IMR-90 (cell line): ENCODE measurements at regions not wholly inside any gene's neighbourhood (a gene's known extent, or its start where the extent isn't known, plus 50 kb on each side); places are given as distances from the start of the nearest gene placed in this dataset.

ENCODE experiments used
- ATAC-seq: fragments of 200-7000 bp; cut with Tn5 transposase; 2 replicates; pipeline ENCODE4 v1.9.1; 2020; ENCODE audit warnings: low read depth, mild to moderate bottlenecking, moderate library complexity
- BruUV-seq: library from RNA; stranded (reverse); fragments of 400-500 nt; replicated peaks from 2 replicates; lab custom pipeline; 2021; lab: Mats Ljungman, UMichigan
- CTCF ChIA-PET: fragments of 300-600 bp; formaldehyde crosslinking; extraction: SDS; loops from one replicate; lab custom pipeline; 2021; ENCODE audit warnings: antibody characterized with exemption; lab: Yijun Ruan, JAX
- POLR2A ChIA-PET: fragments of 300-600 bp; sonication (Branson Sonifier 250); formaldehyde crosslinking; loops from one replicate; lab custom pipeline; 2022; ENCODE audit warnings: antibody characterized with exemption; ENCODE audit not compliant: unreplicated experiment; lab: Charles Lee
- DNase-seq: peaks from one replicate; pipeline ENCODE4 v3.0.0; 2013
- H2AFZ ChIP-seq: replicated peaks from 2 replicates; pipeline ENCODE3; 2013; ENCODE audit warnings: low read length, mild to moderate bottlenecking; ENCODE audit not compliant: poor library complexity
- H2AK5ac ChIP-seq: 2 replicates; pipeline ENCODE4 v1.6.1; 2013; ENCODE audit warnings: low read depth, low read length, inconsistent platforms
- H2AK9ac ChIP-seq: replicated peaks from 2 replicates; pipeline ENCODE3; 2013; ENCODE audit warnings: mild to moderate bottlenecking, low read depth, low read length, moderate library complexity; ENCODE audit not compliant: poor library complexity
- H2BK120ac ChIP-seq: 2 replicates; pipeline ENCODE4 v1.6.1; 2013; ENCODE audit warnings: low read depth, low read length, inconsistent platforms
- H2BK15ac ChIP-seq: 3 replicates; pipeline ENCODE4 v1.6.1; 2013; ENCODE audit warnings: low read depth, low read length, inconsistent platforms
- H2BK20ac ChIP-seq: 2 replicates; pipeline ENCODE4 v1.6.1; 2013; ENCODE audit warnings: low read depth, mild to moderate bottlenecking, inconsistent platforms, low read length, moderate library complexity
- H2BK5ac ChIP-seq: 2 replicates; pipeline ENCODE4 v1.6.1; 2013; ENCODE audit warnings: mild to moderate bottlenecking, low read depth, low read length, inconsistent platforms; ENCODE audit not compliant: poor library complexity, severe bottlenecking
- H3K14ac ChIP-seq: replicated peaks from 2 replicates; pipeline ENCODE4 v1.6.1; 2013; ENCODE audit warnings: low read depth, low read length, inconsistent platforms
- H3K18ac ChIP-seq: 2 replicates; pipeline ENCODE4 v1.6.1; 2013; ENCODE audit warnings: low read depth, low read length, control low read depth
- H3K23ac ChIP-seq: 2 replicates; pipeline ENCODE4 v1.6.1; 2013; ENCODE audit warnings: low read depth, low read length, inconsistent platforms
- H3K27ac ChIP-seq: 2 replicates; pipeline ENCODE4 v1.5.1; 2013; ENCODE audit warnings: mild to moderate bottlenecking, control low read depth, low read length; ENCODE audit not compliant: insufficient read depth
- H3K27me3 ChIP-seq: 2 replicates; pipeline ENCODE4 v1.6.1; 2013; ENCODE audit warnings: low read length; ENCODE audit not compliant: control insufficient read depth, insufficient read depth
- H3K36me3 ChIP-seq: 2 replicates; pipeline ENCODE4 v1.6.1; 2013; ENCODE audit warnings: low read length, mixed read lengths; ENCODE audit not compliant: control insufficient read depth, insufficient read depth
- H3K4ac ChIP-seq: 2 replicates; pipeline ENCODE4 v1.6.1; 2013; ENCODE audit warnings: low read depth, low read length, inconsistent platforms
- H3K4me1 ChIP-seq: 2 replicates; pipeline ENCODE4 v1.6.1; 2013; ENCODE audit warnings: low read length, mixed read lengths; ENCODE audit not compliant: control insufficient read depth, insufficient read depth
- H3K4me2 ChIP-seq: 2 replicates; pipeline ENCODE4 v1.6.1; 2013; ENCODE audit warnings: low read depth, mild to moderate bottlenecking, control low read depth, low read length, moderate library complexity
- H3K4me3 ChIP-seq: 2 replicates; pipeline ENCODE4 v1.5.1; 2013; ENCODE audit warnings: low read depth, mild to moderate bottlenecking, control low read depth, low read length, moderate library complexity; ENCODE audit not compliant: insufficient read depth
- H3K56ac ChIP-seq: 2 replicates; pipeline ENCODE4 v1.6.1; 2013; ENCODE audit warnings: low read length, inconsistent platforms; ENCODE audit not compliant: insufficient read depth; ENCODE audit errors: extremely low read depth
- H3K79me1 ChIP-seq, 2 experiments: 2 replicates each; pipeline ENCODE4 v1.6.1; 2013; ENCODE audit warnings: low read length in 2 of 2, inconsistent platforms in 1 of 2, low read depth in 1 of 2
- H3K9ac ChIP-seq: 2 replicates; pipeline ENCODE4 v1.6.1; 2013; ENCODE audit warnings: low read depth, low read length, control low read depth
- H3K9me1 ChIP-seq: 2 replicates; pipeline ENCODE4 v1.6.1; 2013; ENCODE audit warnings: low read length, inconsistent platforms; ENCODE audit not compliant: insufficient read depth
- H3K9me3 ChIP-seq: 2 replicates; pipeline ENCODE4 v1.6.1; 2013; ENCODE audit warnings: low read length; ENCODE audit not compliant: control insufficient read depth, insufficient read depth
- H4K20me1 ChIP-seq: 2 replicates; pipeline ENCODE4 v1.6.1; 2013; ENCODE audit warnings: low read length, inconsistent platforms; ENCODE audit not compliant: insufficient read depth
- H4K5ac ChIP-seq: 2 replicates; pipeline ENCODE4 v1.6.1; 2013; ENCODE audit warnings: mild to moderate bottlenecking, low read depth, low read length, control low read depth
- H4K8ac ChIP-seq, 2 experiments: 2 replicates each; pipeline ENCODE4 v1.6.1; 2013; ENCODE audit warnings: low read depth in 2 of 2, low read length in 2 of 2, control low read depth in 1 of 2, inconsistent platforms in 1 of 2
- H4K91ac ChIP-seq: 2 replicates; pipeline ENCODE4 v1.6.1; 2013; ENCODE audit warnings: low read depth, low read length, inconsistent platforms; ENCODE audit not compliant: insufficient read depth
- CHD1 ChIP-seq: IDR thresholded peaks from 2 replicates; pipeline ENCODE4 v1.6.1; 2012; ENCODE audit warnings: low read depth, low read length, improper control_type of control experiment
- FOS ChIP-seq: fragments of 150-350 bp; IDR thresholded peaks from 2 replicates; pipeline ENCODE4 v1.6.1; 2016; ENCODE audit warnings: low read depth, low read length
- MAFK ChIP-seq: IDR thresholded peaks from 2 replicates; pipeline ENCODE4 v1.6.1; 2012; ENCODE audit warnings: low read depth, low read length, improper control_type of control experiment
- MXI1 ChIP-seq: IDR thresholded peaks from 2 replicates; pipeline ENCODE4 v1.6.1; 2012; ENCODE audit warnings: low read depth, mild to moderate bottlenecking, low read length, moderate library complexity, borderline replicate concordance
- NFE2L2 ChIP-seq: fragments of 150-350 bp; IDR thresholded peaks from 2 replicates; pipeline ENCODE4 v1.6.1; 2016; ENCODE audit warnings: low read depth, mild to moderate bottlenecking, low read length
- POLR2A ChIP-seq: IDR thresholded peaks from 2 replicates; pipeline ENCODE4 v1.6.1; 2012; ENCODE audit warnings: mild to moderate bottlenecking, low read depth, low read length
- RAD21 ChIP-seq: IDR thresholded peaks from 2 replicates; pipeline ENCODE4 v1.6.1; 2012; ENCODE audit warnings: low read length, improper control_type of control experiment
- RFX5 ChIP-seq: IDR thresholded peaks from 2 replicates; pipeline ENCODE4 v1.8.0; 2012; ENCODE audit warnings: low read depth, mild to moderate bottlenecking, low read length, moderate library complexity
- WGBS, 2 experiments: methylation state at CpG; one replicate each; pipeline versions ENCODE4 v1.1.5 to v1.1.7; 2013; ENCODE audit warnings: missing lambda C conversion rate in 2 of 2; ENCODE audit not compliant: insufficient read length in 1 of 2; ENCODE audit errors: extremely low coverage in 2 of 2; 5-methylcytosine and 5-hydroxymethylcytosine counted together
- dilution Hi-C: fragments of 300-500 bp; cut with HindIII; formaldehyde crosslinking; loops from one replicate; pipeline ENCODE4 v1.14.3; 2018; ENCODE audit warnings: low sequenced_read_pairs; ENCODE audit not compliant: unreplicated experiment
- in situ Hi-C: fragments of 300-500 bp; cut with MboI; formaldehyde crosslinking; loops from 3 replicates; pipeline ENCODE4 v1.14.3; 2019; ENCODE audit warnings: low sequenced_read_pairs, inconsistent platforms, mixed read lengths
- intact Hi-C: fragments of 100-400 bp; cut with micrococcal nuclease; formaldehyde crosslinking; loops from 2 replicates; pipeline ENCODE4 v1.10.0; 2022
- TF ChIP-seq, protein P1 (sequence below): conservative IDR thresholded peaks from 2 replicates; pipeline ENCODE4 v1.5.1; 2012; ENCODE audit warnings: mild to moderate bottlenecking, low read depth, low read length, improper control_type of control experiment

DNA sequence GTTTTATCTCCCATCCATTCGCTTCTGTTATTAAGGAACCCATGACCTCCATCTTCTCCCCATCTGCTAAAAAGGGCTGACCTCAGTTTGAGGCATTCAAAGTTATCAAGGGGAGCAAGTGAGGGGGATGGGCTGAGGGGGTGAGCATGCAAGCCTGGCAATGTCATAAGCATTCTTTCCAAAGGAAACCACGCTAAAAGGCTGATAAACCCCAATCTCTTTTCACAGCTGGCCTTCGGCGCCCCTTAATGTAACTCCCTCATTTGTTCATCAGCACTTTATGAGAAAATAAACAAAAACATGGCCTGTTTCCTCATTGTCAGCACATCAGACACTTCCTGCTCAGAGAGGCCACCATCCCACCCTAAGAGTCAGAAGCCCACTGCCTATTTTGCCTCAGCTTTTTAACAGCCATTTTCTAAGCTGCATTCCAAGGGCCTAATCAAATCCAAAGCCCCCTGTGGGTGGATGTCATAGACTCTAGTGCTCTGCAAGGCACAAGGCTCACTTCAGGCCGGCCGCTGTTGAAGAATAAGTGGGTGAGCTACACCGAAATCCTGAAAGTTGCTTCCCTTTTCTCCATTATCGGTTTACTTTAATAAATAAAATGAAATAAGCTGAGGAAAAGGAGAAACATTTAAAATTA is 92.0 kb upstream of the SRD5A3 start:
- TF ChIP-seq POLR2A (no peak), MXI1 (no peak), MAFK (no peak), CHD1 (no peak), FOS (no peak), NFE2L2 (no peak), RAD21 (no peak), RFX5 (no peak)
- TF ChIP-seq, protein P1, sequence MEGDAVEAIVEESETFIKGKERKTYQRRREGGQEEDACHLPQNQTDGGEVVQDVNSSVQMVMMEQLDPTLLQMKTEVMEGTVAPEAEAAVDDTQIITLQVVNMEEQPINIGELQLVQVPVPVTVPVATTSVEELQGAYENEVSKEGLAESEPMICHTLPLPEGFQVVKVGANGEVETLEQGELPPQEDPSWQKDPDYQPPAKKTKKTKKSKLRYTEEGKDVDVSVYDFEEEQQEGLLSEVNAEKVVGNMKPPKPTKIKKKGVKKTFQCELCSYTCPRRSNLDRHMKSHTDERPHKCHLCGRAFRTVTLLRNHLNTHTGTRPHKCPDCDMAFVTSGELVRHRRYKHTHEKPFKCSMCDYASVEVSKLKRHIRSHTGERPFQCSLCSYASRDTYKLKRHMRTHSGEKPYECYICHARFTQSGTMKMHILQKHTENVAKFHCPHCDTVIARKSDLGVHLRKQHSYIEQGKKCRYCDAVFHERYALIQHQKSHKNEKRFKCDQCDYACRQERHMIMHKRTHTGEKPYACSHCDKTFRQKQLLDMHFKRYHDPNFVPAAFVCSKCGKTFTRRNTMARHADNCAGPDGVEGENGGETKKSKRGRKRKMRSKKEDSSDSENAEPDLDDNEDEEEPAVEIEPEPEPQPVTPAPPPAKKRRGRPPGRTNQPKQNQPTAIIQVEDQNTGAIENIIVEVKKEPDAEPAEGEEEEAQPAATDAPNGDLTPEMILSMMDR: no peak
- Histone ChIP-seq H4K8ac (no peak overlapping the region), H3K27me3 (peaks cover 2% of the 10 kb centered on the region; the same call in 1 of the 2 replicates), H3K4me1 (0 out of 2 replicates have a peak, but pooled peaks cover 2% of the 10 kb centered on the region), H3K79me1 (no peaks in the 10 kb centered on the region), H3K4me2 (no peak overlapping the region), H2BK5ac (no peak overlapping the region), H3K4me3 (no peak overlapping the region), H3K14ac (no peak overlapping the region), H2BK120ac (no peak overlapping the region), H4K91ac (no peak overlapping the region), H3K56ac (no peak overlapping the region; the same call in 1 of the 2 replicates), H2AK9ac (no peak overlapping the region), H3K27ac (no peak overlapping the region), H3K4ac (no peak overlapping the region), H3K23ac (no peak overlapping the region), H3K9me3 (no peaks in the 10 kb centered on the region), H2BK15ac (no peak overlapping the region), H3K18ac (no peak overlapping the region), H3K9ac (no peak overlapping the region), H3K36me3 (no peaks in the 10 kb centered on the region), H4K5ac (no peak overlapping the region), H3K9me1 (no peaks in the 10 kb centered on the region), H2BK20ac (no peak overlapping the region), H2AK5ac (no peak overlapping the region), H2AFZ (no peak overlapping the region), H4K20me1 (no peaks in the 10 kb centered on the region)
- ChIA-PET POLR2A (no interaction called here), CTCF (no interaction called here)
- in situ Hi-C loops: no loop called here
- intact Hi-C loops: no loop called here
- WGBS, 2 experiments: no CpG with 5 or more reads among the region's 8 CpGs
- ATAC-seq (no peak), DNase-seq (no peak)
- no TSS peak for BruUV-seq
- dilution Hi-C loops: no loop called here
